ENCODE measurements at regions not wholly inside any gene's neighbourhood (a gene's known extent, or its start where the extent isn't known, plus 50 kb on each side); places are given as distances from the start of the nearest gene placed in this dataset.

DNA sequence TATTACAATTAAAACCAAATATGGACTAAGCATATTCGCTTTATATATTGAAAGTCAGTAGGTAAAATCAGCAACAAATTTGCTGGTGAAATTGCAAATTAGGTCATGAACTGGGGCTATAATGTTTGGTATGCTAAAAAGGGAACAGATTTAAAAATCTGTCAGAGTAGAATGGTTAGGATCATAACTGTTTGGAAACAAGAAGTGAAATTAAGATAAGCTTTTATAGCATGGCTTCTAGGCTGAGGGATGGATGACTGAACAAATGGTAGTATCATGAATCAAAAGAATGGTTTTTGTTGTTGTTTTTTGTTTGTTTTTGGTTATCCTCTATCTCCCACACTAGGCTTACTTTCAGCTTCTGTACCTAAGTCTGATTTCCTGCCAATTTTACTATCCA lies 1090.4 kb downstream of the PCDH9 start:
- no peak overlapping the region for H3K27ac Mint-ChIP-seq
- H3K36me3 Mint-ChIP-seq (ENCODE audit: insufficient read depth in 1 of 3, low read depth in 3 of 3) = no peaks in the 10 kb centered on the region

More for the DNA sequence above, 1090.4 kb downstream of the PCDH9 start:
- Histone ChIP-seq H3K79me1 (ENCODE audit: insufficient read depth, low read depth, low read length, poor library complexity, severe bottlenecking) (no peaks in the 10 kb centered on the region), H3K79me2 (ENCODE audit: insufficient read depth, low read length) (no peaks in the 10 kb centered on the region; the same call in 1 of the 2 replicates), H3T11ph (ENCODE audit: low read length) (no peak overlapping the region), H3K18ac (ENCODE audit: insufficient read length, low read depth, low read length) (no peak overlapping the region), H2AFZ (ENCODE audit: low read length) (no peak overlapping the region), H3K23ac (ENCODE audit: insufficient read length, low read depth, low read length) (no peak overlapping the region), H4K20me1 (ENCODE audit: control insufficient read depth, insufficient read depth, insufficient read length) (no peaks in the 10 kb centered on the region), H3K4ac (ENCODE audit: low read depth, low read length) (no peak overlapping the region), H3K14ac (ENCODE audit: insufficient read depth, low read length) (no peak overlapping the region), H3K23me2 (ENCODE audit: insufficient read length, low read depth, low read length, poor library complexity, severe bottlenecking) (no peaks in the 10 kb centered on the region), H4K91ac (ENCODE audit: insufficient read length, low read depth, low read length) (no peak overlapping the region), H3K4me1 (ENCODE audit: insufficient read depth, low read length) (no peaks in the 10 kb centered on the region), H2BK20ac (ENCODE audit: low read depth, low read length, poor library complexity, severe bottlenecking) (no peak overlapping the region), H3K27ac (ENCODE audit: insufficient read length, low read depth, low read length) (no peak overlapping the region), H4K8ac (replicated peaks; ENCODE audit: insufficient read length, low read depth, low read length) (no peak overlapping the region), H3K9me3 (ENCODE audit: control insufficient read depth, low read depth, low read length) (no peaks in the 10 kb centered on the region), H2BK12ac (ENCODE audit: insufficient read length, low read depth, low read length) (no peak overlapping the region), H3K9ac (ENCODE audit: extremely low read depth, insufficient read length, low read length) (no peak overlapping the region), H3K56ac (ENCODE audit: insufficient read length, low read depth, low read length) (no peak overlapping the region), H2BK15ac (ENCODE audit: low read depth, low read length) (no peak overlapping the region), H4K5ac (ENCODE audit: insufficient read length, low read depth, low read length) (no peak overlapping the region), H2BK120ac (ENCODE audit: low read depth, low read length, poor library complexity, severe bottlenecking) (no peak overlapping the region), H2BK5ac (ENCODE audit: insufficient read length, low read length) (no peak overlapping the region), H3K4me2 (ENCODE audit: insufficient read depth, insufficient read length, low read length) (no peak overlapping the region), H3K27me3 (ENCODE audit: insufficient read depth, low read length) (no peaks in the 10 kb centered on the region), H2AK5ac (ENCODE audit: insufficient read length, low read length) (no peak overlapping the region)
- no CpG with 5 or more reads among the region's 1 CpG for WGBS (ENCODE audit: extremely low coverage, insufficient read length, low lambda C conversion rate)
- TF ChIP-seq CTCF (conservative IDR thresholded peaks at IDR 0.05) = no peak
- Mint-ChIP-seq H3K9me3 (no peaks in the 10 kb centered on the region), H3K4me1 (no peaks in the 10 kb centered on the region), H3K27me3 (ENCODE audit: low read depth) (no peaks in the 10 kb centered on the region; the same call in 1 of the 2 replicates), H3K4me3 (no peak overlapping the region)
- DNase-seq = no peak
